DOHH2 (cell line): ENCODE measurements at regions not wholly inside any gene's neighbourhood (a gene's known extent, or its start where the extent isn't known, plus 50 kb on each side); places are given as distances from the start of the nearest gene placed in this dataset.

Experiments used
- EZH2phosphoT487 ChIP-seq: fragments of 200-600 bp; sonication (generic); IDR thresholded peaks from 2 replicates; pipeline ENCODE4 v1.6.1; 2017; ENCODE audit warnings: borderline replicate concordance, mild to moderate bottlenecking, antibody characterized with exemption, low read length, moderate library complexity, mixed read lengths
- TF ChIP-seq, protein P1 (sequence below): fragments of 200-600 bp; sonication (generic); IDR thresholded peaks from one replicate; pipeline ENCODE4 v1.5.1; 2014; ENCODE audit warnings: antibody characterized with exemption, mild to moderate bottlenecking, low read depth, low read length; ENCODE audit not compliant: poor library complexity, severe bottlenecking

DNA sequence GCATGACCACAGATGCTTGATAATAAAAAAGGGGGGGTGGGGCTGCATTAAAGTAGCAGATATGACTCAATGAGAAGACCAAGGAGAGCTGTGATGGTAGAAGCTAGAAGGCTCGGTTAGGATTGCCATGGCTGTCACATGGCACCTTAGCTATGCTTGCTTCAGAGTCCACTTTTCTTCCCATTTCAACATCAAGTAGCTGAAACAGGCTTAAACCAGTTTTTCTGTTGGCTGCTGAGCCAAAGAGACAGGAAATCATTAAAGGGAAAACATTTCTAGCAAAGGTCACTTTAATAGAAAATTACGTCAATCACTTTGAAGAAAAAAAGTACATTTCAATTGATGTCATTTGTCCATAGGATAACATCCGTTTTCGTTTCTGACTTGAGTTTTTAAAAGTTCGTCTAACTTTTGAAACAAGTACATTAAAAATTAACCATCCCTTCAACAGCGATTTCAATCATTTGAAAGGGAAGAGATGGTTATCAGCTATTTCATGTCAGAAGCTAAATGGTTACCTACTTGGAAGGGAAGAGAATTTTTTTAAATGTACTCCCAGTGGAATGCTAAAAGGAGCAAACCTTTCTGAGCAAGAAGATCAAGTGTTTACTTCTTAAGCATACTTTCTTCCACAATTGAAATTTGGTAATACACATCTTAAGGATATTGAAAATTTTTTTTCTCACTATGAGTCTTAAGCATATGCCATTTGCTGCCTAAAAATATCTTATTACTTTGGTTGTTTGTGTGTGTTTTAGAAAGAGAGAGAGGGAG lies 488.1 kb upstream of the PRMT6 start:
- TF ChIP-seq, protein P1, sequence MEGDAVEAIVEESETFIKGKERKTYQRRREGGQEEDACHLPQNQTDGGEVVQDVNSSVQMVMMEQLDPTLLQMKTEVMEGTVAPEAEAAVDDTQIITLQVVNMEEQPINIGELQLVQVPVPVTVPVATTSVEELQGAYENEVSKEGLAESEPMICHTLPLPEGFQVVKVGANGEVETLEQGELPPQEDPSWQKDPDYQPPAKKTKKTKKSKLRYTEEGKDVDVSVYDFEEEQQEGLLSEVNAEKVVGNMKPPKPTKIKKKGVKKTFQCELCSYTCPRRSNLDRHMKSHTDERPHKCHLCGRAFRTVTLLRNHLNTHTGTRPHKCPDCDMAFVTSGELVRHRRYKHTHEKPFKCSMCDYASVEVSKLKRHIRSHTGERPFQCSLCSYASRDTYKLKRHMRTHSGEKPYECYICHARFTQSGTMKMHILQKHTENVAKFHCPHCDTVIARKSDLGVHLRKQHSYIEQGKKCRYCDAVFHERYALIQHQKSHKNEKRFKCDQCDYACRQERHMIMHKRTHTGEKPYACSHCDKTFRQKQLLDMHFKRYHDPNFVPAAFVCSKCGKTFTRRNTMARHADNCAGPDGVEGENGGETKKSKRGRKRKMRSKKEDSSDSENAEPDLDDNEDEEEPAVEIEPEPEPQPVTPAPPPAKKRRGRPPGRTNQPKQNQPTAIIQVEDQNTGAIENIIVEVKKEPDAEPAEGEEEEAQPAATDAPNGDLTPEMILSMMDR: no peak
- no peak for TF ChIP-seq EZH2phosphoT487
